MM.1S (cell line): ENCODE measurements at regions not wholly inside any gene's neighbourhood (a gene's known extent, or its start where the extent isn't known, plus 50 kb on each side); places are given as distances from the start of the nearest gene placed in this dataset.

ENCODE experiments used
- CTCF ChIP-seq: fragments of 300-600 bp; sonication (generic); IDR thresholded peaks from 2 replicates; pipeline ENCODE4 v1.5.1; 2016; ENCODE audit warnings: antibody characterized with exemption, low read length, mixed read lengths
- EZH2 ChIP-seq: fragments of 300-600 bp; sonication (generic); optimal IDR thresholded peaks from 2 replicates; pipeline ENCODE3; 2017; ENCODE audit warnings: low read depth, mild to moderate bottlenecking, antibody characterized with exemption, low read length, mixed read lengths

GRCh38 chr11:25252854-25253253 lies 756.0 kb downstream of the LUZP2 start:
- no peak for TF ChIP-seq CTCF
- TF ChIP-seq EZH2 = no peak
